Umbilical cord (tissue), 1 donor: ENCODE measurements at regions not wholly inside any gene's neighbourhood (a gene's known extent, or its start where the extent isn't known, plus 50 kb on each side); places are given as distances from the start of the nearest gene placed in this dataset.
A peak's percentile ranks its signal among the peaks of the same experiment; 100 is the strongest.
"Not testable (repeated sequence)": the region's sequence is repeated elsewhere in the genome, so short reads cannot be mapped to it uniquely, and the experiment has no call there.

Experiments used
- DNase-seq: peaks from one replicate; pipeline ENCODE4 v3.0.0-alpha.2; 2015; ENCODE audit warnings: low spot score

- DNase-seq: peak; percentile 6
Measured at GRCh38 chr11:24153337-24153736, 343.5 kb upstream of the LUZP2 start.

- DNase-seq: no peak
Measured at GRCh38 chr11:24155792-24156191, 341.1 kb upstream of the LUZP2 start.

GRCh38 chr11:24157316-24157715 lies 339.5 kb upstream of the LUZP2 start:
- no peak for DNase-seq

- DNase-seq: no peak
Measured at GRCh38 chr11:24161587-24161986, 335.3 kb upstream of the LUZP2 start.

GRCh38 chr11:24163146-24163545 lies 333.7 kb upstream of the LUZP2 start:
- no peak for DNase-seq

GRCh38 chr11:24163841-24164240 lies 333.0 kb upstream of the LUZP2 start:
- no peak for DNase-seq

GRCh38 chr11:24171869-24172268 lies 325.0 kb upstream of the LUZP2 start:
- no peak for DNase-seq

GRCh38 chr11:24181395-24182047 lies 315.3 kb upstream of the LUZP2 start:
- DNase-seq: no peak

- DNase-seq: not testable (repeated sequence)
Measured at GRCh38 chr11:24185535-24185934, 311.3 kb upstream of the LUZP2 start.

- no peak for DNase-seq
Measured at GRCh38 chr11:24196733-24197132, 300.1 kb upstream of the LUZP2 start.

GRCh38 chr11:24198481-24198880 lies 298.4 kb upstream of the LUZP2 start:
- DNase-seq: peak; percentile 98

GRCh38 chr11:24199461-24199860 lies 297.4 kb upstream of the LUZP2 start:
- no peak for DNase-seq

GRCh38 chr11:24206030-24206429 lies 290.8 kb upstream of the LUZP2 start:
- DNase-seq: no peak

- no peak for DNase-seq
Measured at GRCh38 chr11:24206511-24206910, 290.3 kb upstream of the LUZP2 start.

GRCh38 chr11:24216488-24216887 lies 280.4 kb upstream of the LUZP2 start:
- no peak for DNase-seq

GRCh38 chr11:24217319-24217718 lies 279.5 kb upstream of the LUZP2 start:
- DNase-seq: not testable (repeated sequence)

- peak; percentile 7 for DNase-seq
Measured at GRCh38 chr11:24225501-24225900, 271.4 kb upstream of the LUZP2 start.

GRCh38 chr11:24226606-24227005 lies 270.2 kb upstream of the LUZP2 start:
- DNase-seq: no peak

GRCh38 chr11:24233041-24233440 lies 263.8 kb upstream of the LUZP2 start:
- DNase-seq: no peak

- DNase-seq: peak; percentile 5
Measured at GRCh38 chr11:24234822-24235508, 261.9 kb upstream of the LUZP2 start.

GRCh38 chr11:24238771-24239645 lies 257.8 kb upstream of the LUZP2 start:
- DNase-seq: peak; percentile 85

GRCh38 chr11:24239930-24240329 lies 256.9 kb upstream of the LUZP2 start:
- DNase-seq: no peak
